Neural progenitor cell (in vitro differentiated cells): ENCODE measurements at regions not wholly inside any gene's neighbourhood (a gene's known extent, or its start where the extent isn't known, plus 50 kb on each side); places are given as distances from the start of the nearest gene placed in this dataset.
"Not testable (repeated sequence)": the region's sequence is repeated elsewhere in the genome, so short reads cannot be mapped to it uniquely, and the experiment has no call there.

Source experiments
- DNase-seq: peaks from one replicate; pipeline ENCODE4 v3.0.0-alpha.2; 2016; ENCODE audit warnings: low spot score
- H2AFZ ChIP-seq: fragments of 200-600 bp; sonication (generic); replicated peaks from 2 replicates; pipeline ENCODE4 v1.6.1; 2016; ENCODE audit warnings: antibody characterized with exemption
- H3F3A ChIP-seq: fragments of 200-600 bp; sonication (generic); 2 replicates; pipeline ENCODE4 v1.6.1; 2016; ENCODE audit warnings: antibody characterized with exemption, low read depth
- H3K27ac ChIP-seq: fragments of 200-600 bp; sonication (generic); 2 replicates; pipeline ENCODE4 v1.5.1; 2016; ENCODE audit warnings: mild to moderate bottlenecking
- H3K27me3 ChIP-seq: fragments of 200-600 bp; sonication (generic); 2 replicates; pipeline ENCODE4 v1.6.1; 2016; ENCODE audit warnings: mild to moderate bottlenecking, moderate library complexity
- H3K36me3 ChIP-seq: fragments of 200-600 bp; sonication (generic); 2 replicates; pipeline ENCODE4 v1.5.1; 2016
- H3K4me1 ChIP-seq: fragments of 200-600 bp; sonication (generic); 2 replicates; pipeline ENCODE4 v1.6.1; 2016; ENCODE audit warnings: mixed run types
- H3K4me2 ChIP-seq: fragments of 200-600 bp; sonication (generic); 2 replicates; pipeline ENCODE4 v1.6.1; 2016
- H3K4me3 ChIP-seq: fragments of 200-600 bp; sonication (generic); 2 replicates; pipeline ENCODE4 v1.5.1; 2016
- H3K79me2 ChIP-seq: fragments of 200-600 bp; sonication (generic); 2 replicates; pipeline ENCODE4 v1.6.1; 2016; ENCODE audit warnings: low read depth
- H3K9ac ChIP-seq: fragments of 200-600 bp; sonication (generic); 2 replicates; pipeline ENCODE4 v1.6.1; 2016
- H3K9me3 ChIP-seq: fragments of 200-600 bp; sonication (generic); 2 replicates; pipeline ENCODE4 v1.5.1; 2016; ENCODE audit warnings: low read depth
- H4K20me1 ChIP-seq: fragments of 200-600 bp; sonication (generic); 2 replicates; pipeline ENCODE4 v1.6.1; 2016; ENCODE audit warnings: low read depth
- H3K27ac Mint-ChIP-seq: 3 replicates; pipeline ENCODE4 v1.8.0; 2021; ENCODE audit warnings: mixed read lengths
- H3K27me3 Mint-ChIP-seq: 2 replicates; pipeline ENCODE4 v1.8.0; 2022; ENCODE audit warnings: low read depth, mild to moderate bottlenecking, inconsistent platforms, moderate library complexity, mixed read lengths; ENCODE audit not compliant: insufficient read depth
- H3K36me3 Mint-ChIP-seq: 3 replicates; pipeline ENCODE4 v1.8.0; 2021; ENCODE audit warnings: mixed read lengths
- H3K4me1 Mint-ChIP-seq: 3 replicates; pipeline ENCODE4 v1.8.0; 2021; ENCODE audit warnings: mixed read lengths
- H3K4me3 Mint-ChIP-seq: 3 replicates; pipeline ENCODE4 v1.8.0; 2021; ENCODE audit warnings: mild to moderate bottlenecking, moderate library complexity, mixed read lengths
- H3K9me3 Mint-ChIP-seq: 3 replicates; pipeline ENCODE4 v1.8.0; 2020; ENCODE audit warnings: mixed read lengths
- EZH2 ChIP-seq: fragments of 200-600 bp; sonication (generic); IDR thresholded peaks from 2 replicates; pipeline ENCODE4 v1.6.1; 2017; ENCODE audit warnings: antibody characterized with exemption, mild to moderate bottlenecking, moderate library complexity
- EZH2phosphoT487 ChIP-seq: fragments of 200-600 bp; sonication (generic); IDR thresholded peaks from 2 replicates; pipeline ENCODE4 v1.6.1; 2017; ENCODE audit warnings: antibody characterized with exemption
- TF ChIP-seq, protein P1 (sequence below): fragments of 200-600 bp; sonication (generic); IDR thresholded peaks from 2 replicates; pipeline ENCODE4 v1.5.1; 2017; ENCODE audit warnings: antibody characterized with exemption, mild to moderate bottlenecking

DNA sequence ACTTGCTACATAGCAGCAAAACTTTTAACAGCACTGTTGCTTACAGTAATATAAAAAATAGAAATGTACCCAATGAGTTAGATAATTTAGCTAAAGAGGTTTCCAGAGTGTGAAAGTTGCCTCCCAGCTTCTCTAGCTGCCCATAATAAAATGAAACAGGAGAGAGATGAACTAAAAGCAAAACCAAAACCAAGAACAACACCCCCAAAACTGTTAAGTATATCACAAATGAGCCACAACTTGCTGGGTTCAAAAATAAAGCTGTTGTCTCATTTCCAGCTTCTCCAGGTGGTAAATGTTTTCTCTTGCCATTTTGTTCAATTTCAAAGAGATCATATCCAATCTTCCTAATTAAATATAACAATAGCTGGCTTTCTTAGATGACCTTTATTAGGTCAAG lies 614.0 kb downstream of the ETNK1 start:
- H3K27ac Mint-ChIP-seq, result no peak overlapping the region
- no peaks in the 10 kb centered on the region for H3K4me1 Mint-ChIP-seq
- H3K9me3 ChIP-seq, result no peaks in the 10 kb centered on the region
- no peak overlapping the region for H3K4me3 Mint-ChIP-seq
- TF ChIP-seq, protein P1, sequence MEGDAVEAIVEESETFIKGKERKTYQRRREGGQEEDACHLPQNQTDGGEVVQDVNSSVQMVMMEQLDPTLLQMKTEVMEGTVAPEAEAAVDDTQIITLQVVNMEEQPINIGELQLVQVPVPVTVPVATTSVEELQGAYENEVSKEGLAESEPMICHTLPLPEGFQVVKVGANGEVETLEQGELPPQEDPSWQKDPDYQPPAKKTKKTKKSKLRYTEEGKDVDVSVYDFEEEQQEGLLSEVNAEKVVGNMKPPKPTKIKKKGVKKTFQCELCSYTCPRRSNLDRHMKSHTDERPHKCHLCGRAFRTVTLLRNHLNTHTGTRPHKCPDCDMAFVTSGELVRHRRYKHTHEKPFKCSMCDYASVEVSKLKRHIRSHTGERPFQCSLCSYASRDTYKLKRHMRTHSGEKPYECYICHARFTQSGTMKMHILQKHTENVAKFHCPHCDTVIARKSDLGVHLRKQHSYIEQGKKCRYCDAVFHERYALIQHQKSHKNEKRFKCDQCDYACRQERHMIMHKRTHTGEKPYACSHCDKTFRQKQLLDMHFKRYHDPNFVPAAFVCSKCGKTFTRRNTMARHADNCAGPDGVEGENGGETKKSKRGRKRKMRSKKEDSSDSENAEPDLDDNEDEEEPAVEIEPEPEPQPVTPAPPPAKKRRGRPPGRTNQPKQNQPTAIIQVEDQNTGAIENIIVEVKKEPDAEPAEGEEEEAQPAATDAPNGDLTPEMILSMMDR, result no peak
- TF ChIP-seq EZH2 (no peak), EZH2phosphoT487 (no peak)
- no peak overlapping the region for H3K27ac ChIP-seq
- no peaks in the 10 kb centered on the region for H3K36me3 ChIP-seq
- H3F3A ChIP-seq, result no peaks in the 10 kb centered on the region
- H3K27me3 Mint-ChIP-seq, result peaks cover under 1% of the 10 kb centered on the region
- H3K79me2 ChIP-seq, result no peaks in the 10 kb centered on the region
- no peak overlapping the region for H3K9ac ChIP-seq
- H3K36me3 Mint-ChIP-seq, result no peaks in the 10 kb centered on the region
- no peak overlapping the region for H2AFZ ChIP-seq
- H3K4me1 ChIP-seq, result peaks cover 6% of the 10 kb centered on the region
- no peaks in the 10 kb centered on the region for H3K9me3 Mint-ChIP-seq
- DNase-seq, result no peak
- H3K27me3 ChIP-seq, result no peaks in the 10 kb centered on the region
- H3K4me2 ChIP-seq, result no peak overlapping the region
- no peaks in the 10 kb centered on the region for H4K20me1 ChIP-seq
- no peak overlapping the region for H3K4me3 ChIP-seq

DNA sequence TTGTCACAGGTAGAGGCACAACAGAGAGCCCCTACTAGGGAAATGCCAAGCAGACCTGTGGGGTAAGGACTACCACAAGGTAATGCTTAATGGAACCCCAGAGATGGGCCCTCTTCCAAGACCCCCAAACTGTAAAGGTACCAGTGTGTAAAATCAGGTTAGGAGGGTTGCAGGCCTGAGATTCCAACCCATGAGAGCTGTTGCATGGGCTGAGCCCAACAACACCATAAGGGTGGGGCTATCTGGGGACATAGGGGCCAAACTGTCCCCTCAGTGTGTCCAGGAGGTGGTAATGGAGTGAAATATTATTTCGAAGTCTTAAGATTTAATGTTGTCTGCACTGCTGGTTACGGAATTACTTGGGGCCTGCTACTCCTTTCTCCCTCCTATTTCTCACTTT lies 620.2 kb downstream of the ETNK1 start:
- DNase-seq, result no peak
- no peak overlapping the region for H3K4me3 Mint-ChIP-seq
- H2AFZ ChIP-seq, result no peak overlapping the region
- TF ChIP-seq, protein P1, result no peak
- no peak for TF ChIP-seq EZH2
- TF ChIP-seq EZH2phosphoT487, result no peak
- no peaks in the 10 kb centered on the region for H3K4me1 Mint-ChIP-seq
- no peak overlapping the region for H3K4me2 ChIP-seq
- H3F3A ChIP-seq, result no peaks in the 10 kb centered on the region
- H4K20me1 ChIP-seq, result no peaks in the 10 kb centered on the region
- H3K9ac ChIP-seq, result no peak overlapping the region
- no peak overlapping the region for H3K4me3 ChIP-seq
- H3K27me3 ChIP-seq, result no peaks in the 10 kb centered on the region
- H3K9me3 Mint-ChIP-seq, result peaks cover 3% of the 10 kb centered on the region
- no peaks in the 10 kb centered on the region for H3K4me1 ChIP-seq
- H3K27me3 Mint-ChIP-seq, result peaks cover 5% of the 10 kb centered on the region
- H3K36me3 Mint-ChIP-seq, result no peaks in the 10 kb centered on the region
- H3K9me3 ChIP-seq, result no peaks in the 10 kb centered on the region
- no peak overlapping the region for H3K27ac Mint-ChIP-seq
- H3K79me2 ChIP-seq, result no peaks in the 10 kb centered on the region
- no peak overlapping the region for H3K27ac ChIP-seq
- H3K36me3 ChIP-seq, result no peaks in the 10 kb centered on the region

DNA sequence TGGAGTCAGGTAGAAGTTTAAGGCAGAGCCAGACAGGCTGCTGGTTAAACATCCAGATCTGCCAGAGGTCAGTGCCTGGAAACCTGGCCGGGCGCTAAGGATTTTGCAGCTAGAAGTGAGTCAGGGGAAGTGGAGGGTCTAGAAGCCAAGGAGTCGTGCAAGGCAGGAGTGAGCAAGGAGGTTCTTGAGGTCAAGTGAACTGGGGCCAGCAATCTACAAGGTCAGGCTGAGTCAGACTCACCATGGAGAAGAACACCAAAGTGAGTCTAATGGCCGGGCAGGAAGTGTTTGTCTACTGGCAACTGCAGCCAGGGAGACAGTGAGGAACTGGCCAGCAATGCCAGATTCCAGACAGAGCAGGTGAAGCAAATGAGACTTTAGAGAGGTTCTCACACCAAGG lies 628.2 kb downstream of the ETNK1 start:
- no peak overlapping the region for H3K9ac ChIP-seq
- DNase-seq, result no peak
- no peak overlapping the region for H3K27ac Mint-ChIP-seq
- H3K9me3 ChIP-seq, result no peaks in the 10 kb centered on the region
- no peak overlapping the region for H3K27ac ChIP-seq
- no peak overlapping the region for H3K4me3 ChIP-seq
- H3K36me3 ChIP-seq, result no peaks in the 10 kb centered on the region
- H3K4me1 Mint-ChIP-seq, result no peaks in the 10 kb centered on the region
- no peaks in the 10 kb centered on the region for H3F3A ChIP-seq
- H3K4me1 ChIP-seq, result no peaks in the 10 kb centered on the region
- H3K27me3 ChIP-seq, result no peaks in the 10 kb centered on the region
- peaks cover 2% of the 10 kb centered on the region for H3K27me3 Mint-ChIP-seq
- H3K36me3 Mint-ChIP-seq, result no peaks in the 10 kb centered on the region
- TF ChIP-seq, protein P1, result no peak
- no peak for TF ChIP-seq EZH2phosphoT487
- no peak for TF ChIP-seq EZH2
- no peaks in the 10 kb centered on the region for H3K79me2 ChIP-seq
- H2AFZ ChIP-seq, result no peak overlapping the region
- H3K9me3 Mint-ChIP-seq, result peaks cover 3% of the 10 kb centered on the region
- H3K4me2 ChIP-seq, result no peak overlapping the region
- H4K20me1 ChIP-seq, result no peaks in the 10 kb centered on the region
- no peak overlapping the region for H3K4me3 Mint-ChIP-seq

- H3K36me3 ChIP-seq, H3K4me3 ChIP-seq, H4K20me1 ChIP-seq, H3K9me3 Mint-ChIP-seq, H3K79me2 ChIP-seq, H3K9me3 ChIP-seq, H3K27ac Mint-ChIP-seq, H3K4me2 ChIP-seq, H3K4me1 ChIP-seq, H3K27me3 ChIP-seq, H3K9ac ChIP-seq, H3K36me3 Mint-ChIP-seq, H3K4me3 Mint-ChIP-seq, H3K27me3 Mint-ChIP-seq, H2AFZ ChIP-seq, DNase-seq, H3F3A ChIP-seq, H3K27ac ChIP-seq, H3K4me1 Mint-ChIP-seq: not testable (repeated sequence)
Measured at GRCh38 chr12:23253910-23254309, 628.9 kb downstream of the ETNK1 start.
